Stimulated activated CD4-positive, alpha-beta T cell treated with anti-CD3 and anti-CD28 coated beads, Interleukin-1b, Interleukin-23, amount 100 ng/mL, for 48 hours (primary cell): ENCODE measurements at regions not wholly inside any gene's neighbourhood (a gene's known extent, or its start where the extent isn't known, plus 50 kb on each side); places are given as distances from the start of the nearest gene placed in this dataset.
"Not testable (repeated sequence)": the region's sequence is repeated elsewhere in the genome, so short reads cannot be mapped to it uniquely, and the experiment has no call there.

ENCODE experiments used
- DNase-seq: peaks from one replicate; pipeline ENCODE4 v3.0.0-alpha.2; 2020

DNA sequence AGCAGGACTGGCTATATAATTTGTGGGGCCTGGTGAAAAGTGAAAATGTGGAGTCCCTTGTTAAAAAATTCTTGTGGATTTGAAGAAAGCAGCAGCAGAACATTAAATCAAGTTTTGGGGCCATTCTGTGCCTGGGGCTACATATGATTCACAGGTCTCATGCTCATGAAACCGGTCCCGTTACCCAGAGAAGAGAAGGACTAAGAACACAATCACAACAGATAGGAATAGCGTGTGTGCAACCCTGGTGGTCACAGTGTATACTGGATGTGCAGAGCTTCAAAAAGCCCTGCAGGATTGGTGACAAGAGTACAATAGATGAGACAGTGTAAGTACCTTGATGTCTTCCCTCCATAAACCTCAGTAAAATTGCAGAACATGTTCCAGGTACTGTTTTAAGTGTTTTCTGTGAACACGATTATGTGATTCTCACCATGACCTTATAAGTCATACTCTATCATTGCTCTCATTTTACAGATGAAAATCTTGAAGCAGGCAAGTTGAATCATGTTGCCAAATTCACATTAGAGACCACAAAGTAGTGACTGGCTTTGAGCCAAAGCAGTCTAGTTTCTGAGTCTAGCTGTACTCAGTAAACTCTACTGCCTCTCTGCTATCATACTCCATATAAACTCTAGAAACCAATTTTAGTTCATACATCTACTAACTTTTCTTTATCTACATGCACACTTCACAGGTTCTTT lies 636.5 kb downstream of the TAF11L14 start:
- no peak for DNase-seq

GRCh38 chr5:18276939-18277338 lies 642.7 kb downstream of the TAF11L14 start:
- DNase-seq, result no peak

DNA sequence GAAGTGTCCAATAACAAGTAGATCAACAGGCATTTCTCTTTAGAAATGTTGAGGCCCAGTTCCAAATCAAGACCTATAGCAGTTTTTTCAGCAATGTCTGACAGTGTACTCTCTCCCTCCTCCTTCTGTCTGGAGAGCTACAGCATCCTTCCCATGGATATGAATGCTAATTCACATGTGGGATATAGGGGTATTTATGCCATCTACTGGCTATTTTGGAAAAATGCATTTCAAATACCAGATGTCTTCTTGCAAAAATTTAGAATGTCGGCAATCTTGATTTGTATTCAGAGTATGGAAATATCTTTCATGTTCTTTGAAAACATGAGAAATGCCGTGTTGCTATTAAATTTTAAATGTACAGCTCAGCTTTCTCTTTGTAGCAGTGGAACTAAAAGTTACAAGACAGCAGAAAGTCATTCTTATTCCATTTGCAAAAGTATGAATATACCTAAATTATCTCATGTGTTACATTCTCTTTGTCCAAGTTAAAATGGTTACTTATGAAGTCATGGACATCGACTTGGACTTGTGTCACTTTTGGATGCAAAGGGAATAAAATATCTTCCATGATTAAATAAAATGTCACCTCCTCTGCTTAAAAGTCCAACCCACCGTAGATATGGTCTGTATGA lies 647.8 kb downstream of the TAF11L14 start:
- DNase-seq, result no peak

DNA sequence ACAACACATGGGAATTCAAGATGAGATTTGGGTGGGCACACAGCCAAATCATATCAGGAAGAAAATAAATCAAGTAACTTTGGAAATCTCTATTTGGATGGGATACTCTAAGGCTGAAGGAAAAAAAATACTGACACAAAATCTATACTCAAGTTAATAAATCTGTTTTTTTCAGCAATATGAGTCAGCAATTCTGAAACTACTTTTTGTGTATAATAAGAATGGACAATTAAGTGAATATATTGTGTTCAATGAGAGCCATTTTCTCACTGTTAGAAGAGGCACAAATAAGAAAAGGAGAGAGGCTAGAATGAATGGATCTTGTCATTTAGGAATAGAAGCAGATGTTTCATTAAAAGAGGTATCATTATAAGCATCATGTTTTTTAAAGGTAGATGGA lies 651.0 kb downstream of the TAF11L14 start:
- no peak for DNase-seq

GRCh38 chr5:18292146-18292545 lies 657.9 kb downstream of the TAF11L14 start:
- DNase-seq, result no peak

- DNase-seq, result not testable (repeated sequence)
Measured at GRCh38 chr5:18295696-18296095, 661.4 kb downstream of the TAF11L14 start.

GRCh38 chr5:18299166-18299565 lies 664.9 kb downstream of the TAF11L14 start:
- DNase-seq, result no peak

- DNase-seq, result no peak
Measured at GRCh38 chr5:18305288-18305924, 671.1 kb downstream of the TAF11L14 start.

- DNase-seq, result no peak
Measured at GRCh38 chr5:18311266-18311665, 677.0 kb downstream of the TAF11L14 start.

GRCh38 chr5:18312016-18312415 lies 677.8 kb downstream of the TAF11L14 start:
- DNase-seq, result no peak

DNA sequence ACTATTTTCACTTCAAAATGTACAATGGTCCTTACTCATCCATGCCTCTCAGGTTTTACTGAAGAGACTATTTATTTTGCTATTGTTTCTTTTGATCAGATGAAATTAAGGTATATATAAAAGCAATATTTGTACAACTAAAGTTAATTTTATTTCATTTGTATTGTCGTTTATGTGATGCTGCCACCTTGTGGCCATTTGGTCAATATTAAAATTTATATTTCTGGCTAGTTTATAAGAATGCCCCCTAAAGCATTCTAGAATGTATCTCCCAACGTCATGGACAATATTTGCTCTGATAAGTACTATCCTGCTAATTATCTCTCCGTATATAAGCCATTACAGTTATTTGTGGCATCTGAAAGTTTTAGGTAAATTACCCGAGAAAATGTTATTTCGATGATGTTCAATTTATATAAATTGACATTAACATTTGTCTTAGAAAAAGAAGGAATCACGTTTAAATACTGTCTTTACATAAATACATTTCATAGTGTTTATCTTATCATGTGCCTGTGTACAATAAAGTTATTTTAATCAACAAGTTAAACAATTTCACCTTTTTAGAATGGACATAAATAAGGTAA lies 680.0 kb downstream of the TAF11L14 start:
- no peak for DNase-seq

- no peak for DNase-seq
Measured at GRCh38 chr5:18321262-18321942, 687.1 kb downstream of the TAF11L14 start.

GRCh38 chr5:18323891-18324290 lies 689.6 kb downstream of the TAF11L14 start:
- no peak for DNase-seq

DNA sequence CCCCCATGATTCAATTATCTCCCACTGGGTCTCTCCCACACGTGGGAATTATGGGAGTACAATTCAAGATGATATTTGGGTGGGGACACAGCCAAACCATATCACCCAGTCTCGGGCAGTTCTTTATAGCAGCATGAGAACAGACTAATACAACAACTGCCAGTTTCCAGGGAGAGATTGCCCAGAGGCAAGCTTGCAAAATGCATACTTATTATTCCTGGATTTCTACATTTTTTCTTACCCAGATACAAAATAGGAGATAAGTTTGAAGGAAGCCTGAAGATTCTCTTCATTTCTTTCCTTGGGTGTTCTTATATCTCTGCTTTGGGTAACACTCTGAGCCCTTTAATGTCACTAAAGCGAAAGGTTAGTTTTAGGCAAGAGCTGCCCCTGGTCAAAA lies 691.2 kb downstream of the TAF11L14 start:
- no peak for DNase-seq

DNA sequence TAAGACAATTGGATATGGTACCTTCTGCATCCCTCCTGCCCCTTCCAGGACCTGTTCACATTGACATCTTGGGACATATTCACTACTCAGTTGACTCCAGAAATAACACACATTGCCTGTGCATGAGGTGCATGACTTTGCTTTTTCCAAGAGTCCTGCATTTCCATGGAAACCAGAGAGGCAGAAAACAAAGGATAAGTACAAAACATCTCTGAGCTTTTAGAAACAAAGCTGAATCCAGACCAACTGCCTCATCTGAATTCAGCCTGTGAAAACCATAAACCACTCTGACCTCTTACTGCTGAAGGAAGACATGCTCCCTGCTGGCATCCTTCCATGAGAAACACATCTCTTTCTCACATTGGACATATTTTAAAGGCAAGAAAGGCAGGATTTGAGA lies 695.1 kb downstream of the TAF11L14 start:
- no peak for DNase-seq

DNA sequence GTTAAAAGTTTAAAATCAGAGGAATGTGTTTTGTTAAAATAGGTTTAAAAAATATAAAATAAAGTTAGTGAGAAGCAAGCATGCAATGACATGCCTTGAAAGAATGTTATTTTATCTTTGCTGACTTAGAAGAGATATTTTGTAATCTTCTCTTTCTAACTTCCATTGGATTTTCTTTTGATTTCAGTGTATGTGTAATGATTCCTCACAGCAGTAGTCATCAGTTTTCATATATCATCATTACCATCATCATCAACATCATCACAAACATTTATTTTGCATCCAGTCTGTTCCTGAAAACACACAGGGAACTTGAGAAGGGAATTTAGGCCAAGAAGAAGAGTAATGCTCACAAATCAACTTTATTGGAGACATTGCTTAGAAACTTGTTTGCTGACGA lies 699.6 kb downstream of the TAF11L14 start:
- no peak for DNase-seq

DNA sequence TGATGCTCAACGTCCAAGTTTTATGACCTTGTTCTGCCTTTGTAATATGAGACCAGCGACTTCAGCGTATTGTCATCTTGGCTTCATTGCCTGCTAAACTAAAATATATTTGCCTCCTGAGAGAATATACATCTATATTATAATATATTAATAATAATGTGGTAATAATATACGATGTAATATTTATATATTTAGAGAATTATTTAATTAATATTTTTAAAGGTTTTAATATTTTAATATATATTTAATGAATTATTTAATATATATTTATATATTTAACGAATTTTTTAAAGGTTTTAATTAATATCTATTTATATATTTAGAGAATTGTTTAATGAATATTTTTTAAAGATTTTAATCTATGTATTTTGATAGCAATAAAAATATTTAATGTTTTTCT lies 700.7 kb downstream of the TAF11L14 start:
- DNase-seq, result no peak

GRCh38 chr5:18354828-18355227 lies 720.6 kb downstream of the TAF11L14 start:
- DNase-seq, result no peak

GRCh38 chr5:18357486-18357885 lies 723.2 kb downstream of the TAF11L14 start:
- no peak for DNase-seq

DNA sequence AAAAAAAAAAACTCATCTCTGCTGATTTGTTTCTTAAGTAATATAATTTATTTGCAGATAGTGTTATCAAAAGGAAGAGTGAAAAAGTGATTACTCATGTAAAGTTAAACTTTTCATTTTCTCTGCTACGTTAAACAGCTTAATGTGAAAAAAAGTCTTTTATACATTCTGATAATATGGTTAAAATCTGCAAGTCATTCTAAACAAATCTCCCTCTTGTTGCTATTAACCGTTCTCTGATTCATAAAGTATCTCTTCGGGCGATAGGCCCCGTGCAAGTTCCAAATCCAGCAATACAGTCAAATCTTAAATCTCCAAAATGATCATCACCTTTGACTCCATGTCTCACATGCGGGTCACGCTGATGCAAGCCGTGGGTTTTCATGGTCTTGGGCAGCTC lies 732.0 kb downstream of the TAF11L14 start:
- DNase-seq, result no peak

DNA sequence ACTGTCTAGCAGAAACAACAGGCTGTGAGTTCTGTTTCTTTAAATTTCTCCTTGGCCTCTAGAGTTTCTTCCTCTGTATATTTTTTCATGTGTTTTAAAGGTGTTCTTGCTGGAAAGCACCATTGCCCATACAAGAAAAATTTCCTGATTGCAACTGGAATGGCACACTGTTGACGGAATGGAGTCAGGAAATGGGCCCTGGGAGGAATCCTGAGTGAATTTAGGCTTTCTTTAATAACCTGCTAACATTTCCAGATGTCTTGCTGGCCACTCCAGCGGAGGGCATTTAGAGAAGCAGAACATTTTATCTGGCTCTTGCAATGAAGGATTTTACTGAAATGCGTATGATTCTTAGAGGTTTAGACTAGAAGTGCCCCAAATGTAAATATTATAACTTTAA lies 736.3 kb downstream of the TAF11L14 start:
- DNase-seq, result no peak

DNA sequence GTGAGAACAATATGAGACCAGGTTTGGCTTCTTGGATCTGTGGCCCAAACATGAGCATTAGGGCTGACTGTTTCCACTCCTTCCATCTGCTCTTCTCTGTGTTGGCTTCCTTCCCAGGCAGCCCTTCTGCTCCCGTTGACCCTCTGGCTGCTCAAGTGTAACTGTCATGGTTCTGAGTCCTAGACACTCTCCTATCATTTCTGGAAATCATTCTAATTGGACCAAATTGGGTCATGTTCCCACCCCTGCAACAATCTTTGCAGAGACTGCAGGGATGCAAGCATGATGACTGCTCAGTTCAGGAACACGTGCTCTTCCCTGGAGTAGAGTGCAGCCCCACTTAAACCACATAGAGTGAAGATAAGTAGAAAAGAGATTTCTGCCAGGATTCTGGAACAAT lies 741.4 kb downstream of the TAF11L14 start:
- DNase-seq, result no peak

DNA sequence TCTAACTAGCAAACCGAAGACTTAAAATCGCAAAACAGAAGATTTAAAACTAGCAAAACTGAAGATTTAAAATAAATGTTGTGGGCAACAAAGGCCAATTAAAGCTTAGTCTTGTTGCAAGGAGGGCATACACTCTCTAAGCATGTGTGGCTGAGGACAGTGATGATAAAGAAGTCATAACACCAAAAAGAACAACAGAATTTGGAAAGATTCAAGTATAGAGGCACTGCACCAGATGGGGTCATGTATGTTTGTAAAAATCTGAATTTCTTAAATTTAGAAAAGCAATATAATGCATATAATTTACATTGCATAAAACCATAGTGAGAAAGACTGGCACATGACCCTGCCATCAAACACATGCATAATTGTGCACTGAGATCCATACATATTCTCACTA lies 743.8 kb downstream of the TAF11L14 start:
- no peak for DNase-seq
